Parathyroid adenoma (tissue), 2 donors: ENCODE measurements at regions not wholly inside any gene's neighbourhood (a gene's known extent, or its start where the extent isn't known, plus 50 kb on each side); places are given as distances from the start of the nearest gene placed in this dataset.

ENCODE experiments used
- H2AFZ ChIP-seq: fragments of 300-600 bp; sonication (generic); one replicate; pipeline ENCODE4 v1.7.0; 2017; ENCODE audit warnings: antibody characterized with exemption, mild to moderate bottlenecking
- H3K27ac ChIP-seq: fragments of 300-600 bp; sonication (generic); one replicate; pipeline ENCODE4 v1.7.0; 2017
- H3K27me3 ChIP-seq: fragments of 300-600 bp; sonication (generic); one replicate; pipeline ENCODE4 v1.7.0; 2017; ENCODE audit warnings: low read length; ENCODE audit not compliant: control insufficient read depth, insufficient read depth
- H3K36me3 ChIP-seq: fragments of 300-600 bp; sonication (generic); one replicate; pipeline ENCODE4 v1.7.0; 2017; ENCODE audit warnings: low read length; ENCODE audit not compliant: control insufficient read depth, insufficient read depth
- H3K4me1 ChIP-seq: fragments of 300-600 bp; sonication (generic); one replicate; pipeline ENCODE4 v1.7.0; 2017; ENCODE audit warnings: control low read depth
- H3K4me2 ChIP-seq: fragments of 300-600 bp; sonication (generic); one replicate; pipeline ENCODE4 v1.7.0; 2017; ENCODE audit warnings: low read length
- H3K4me3 ChIP-seq: fragments of 300-600 bp; sonication (generic); one replicate; pipeline ENCODE4 v1.7.0; 2017; ENCODE audit warnings: low read depth, low read length
- H3K79me2 ChIP-seq: fragments of 300-600 bp; sonication (generic); one replicate; pipeline ENCODE4 v1.7.0; 2017; ENCODE audit warnings: control low read depth
- H3K9ac ChIP-seq: fragments of 300-600 bp; sonication (generic); one replicate; pipeline ENCODE4 v1.7.0; 2017; ENCODE audit warnings: mild to moderate bottlenecking
- H3K9me3 ChIP-seq: fragments of 300-600 bp; sonication (generic); one replicate; pipeline ENCODE4 v1.7.0; 2017; ENCODE audit warnings: low read length; ENCODE audit not compliant: control insufficient read depth
- TF ChIP-seq, protein P1 (sequence below): fragments of 300-600 bp; sonication (generic); IDR thresholded peaks from one replicate; pipeline ENCODE4 v1.7.0; 2017; ENCODE audit warnings: antibody characterized with exemption, mild to moderate bottlenecking
- donor health status: primary hyperparathyroidism.

DNA sequence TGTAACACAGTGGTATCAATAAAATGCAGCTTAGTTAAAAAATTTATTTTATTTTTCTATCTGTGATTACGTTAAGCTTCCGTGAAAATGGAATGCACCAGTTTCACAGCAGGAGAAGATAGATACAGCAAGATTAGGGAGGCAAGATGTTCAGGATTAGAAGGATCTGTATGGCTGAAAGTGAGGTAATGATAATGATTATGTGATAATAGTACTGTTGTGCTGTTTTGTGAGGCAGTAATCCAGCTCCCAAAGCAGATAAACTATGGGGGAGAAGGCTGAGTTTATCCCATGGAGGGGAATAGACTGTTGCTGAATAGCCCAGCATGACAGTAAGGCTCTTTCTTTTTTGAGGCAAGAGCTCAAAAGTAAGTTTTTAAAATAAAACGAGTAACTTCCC, 216.1 kb upstream of the PRPS1L1 start:
- TF ChIP-seq, protein P1, sequence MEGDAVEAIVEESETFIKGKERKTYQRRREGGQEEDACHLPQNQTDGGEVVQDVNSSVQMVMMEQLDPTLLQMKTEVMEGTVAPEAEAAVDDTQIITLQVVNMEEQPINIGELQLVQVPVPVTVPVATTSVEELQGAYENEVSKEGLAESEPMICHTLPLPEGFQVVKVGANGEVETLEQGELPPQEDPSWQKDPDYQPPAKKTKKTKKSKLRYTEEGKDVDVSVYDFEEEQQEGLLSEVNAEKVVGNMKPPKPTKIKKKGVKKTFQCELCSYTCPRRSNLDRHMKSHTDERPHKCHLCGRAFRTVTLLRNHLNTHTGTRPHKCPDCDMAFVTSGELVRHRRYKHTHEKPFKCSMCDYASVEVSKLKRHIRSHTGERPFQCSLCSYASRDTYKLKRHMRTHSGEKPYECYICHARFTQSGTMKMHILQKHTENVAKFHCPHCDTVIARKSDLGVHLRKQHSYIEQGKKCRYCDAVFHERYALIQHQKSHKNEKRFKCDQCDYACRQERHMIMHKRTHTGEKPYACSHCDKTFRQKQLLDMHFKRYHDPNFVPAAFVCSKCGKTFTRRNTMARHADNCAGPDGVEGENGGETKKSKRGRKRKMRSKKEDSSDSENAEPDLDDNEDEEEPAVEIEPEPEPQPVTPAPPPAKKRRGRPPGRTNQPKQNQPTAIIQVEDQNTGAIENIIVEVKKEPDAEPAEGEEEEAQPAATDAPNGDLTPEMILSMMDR: no peak
- Histone ChIP-seq H3K9me3 (no peaks in the 10 kb centered on the region), H3K79me2 (no peaks in the 10 kb centered on the region), H3K27me3 (no peaks in the 10 kb centered on the region), H3K4me3 (no peak overlapping the region), H3K4me1 (no peaks in the 10 kb centered on the region), H3K36me3 (no peaks in the 10 kb centered on the region), H3K4me2 (no peak overlapping the region), H2AFZ (no peak overlapping the region), H3K9ac (no peak overlapping the region), H3K27ac (no peak overlapping the region)

DNA sequence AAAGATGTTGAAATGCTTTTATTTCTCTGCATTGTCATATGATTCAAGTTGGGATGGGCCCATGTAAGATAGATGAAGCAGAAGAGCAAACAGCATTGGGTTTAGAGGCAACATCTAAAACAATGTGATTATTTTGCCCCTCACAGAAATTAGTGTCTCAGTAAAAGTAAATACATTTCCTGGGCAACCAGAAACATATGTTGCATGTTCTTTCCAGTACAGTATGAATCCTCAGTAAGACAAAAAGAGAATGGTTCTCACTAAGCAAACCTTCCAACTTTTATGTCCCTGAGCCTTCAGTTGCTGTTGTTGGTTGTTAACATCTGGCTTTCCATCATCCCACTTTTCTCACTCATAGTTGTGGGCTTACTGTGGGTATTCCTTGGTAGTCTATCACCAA, 222.5 kb upstream of the PRPS1L1 start:
- no peaks in the 10 kb centered on the region for H3K27me3 ChIP-seq
- H3K36me3 ChIP-seq: no peaks in the 10 kb centered on the region
- H3K27ac ChIP-seq: no peak overlapping the region
- H3K4me2 ChIP-seq: no peak overlapping the region
- H2AFZ ChIP-seq: no peak overlapping the region
- H3K9ac ChIP-seq: no peak overlapping the region
- no peaks in the 10 kb centered on the region for H3K4me1 ChIP-seq
- TF ChIP-seq, protein P1: no peak
- no peaks in the 10 kb centered on the region for H3K79me2 ChIP-seq
- no peaks in the 10 kb centered on the region for H3K9me3 ChIP-seq
- no peak overlapping the region for H3K4me3 ChIP-seq

DNA sequence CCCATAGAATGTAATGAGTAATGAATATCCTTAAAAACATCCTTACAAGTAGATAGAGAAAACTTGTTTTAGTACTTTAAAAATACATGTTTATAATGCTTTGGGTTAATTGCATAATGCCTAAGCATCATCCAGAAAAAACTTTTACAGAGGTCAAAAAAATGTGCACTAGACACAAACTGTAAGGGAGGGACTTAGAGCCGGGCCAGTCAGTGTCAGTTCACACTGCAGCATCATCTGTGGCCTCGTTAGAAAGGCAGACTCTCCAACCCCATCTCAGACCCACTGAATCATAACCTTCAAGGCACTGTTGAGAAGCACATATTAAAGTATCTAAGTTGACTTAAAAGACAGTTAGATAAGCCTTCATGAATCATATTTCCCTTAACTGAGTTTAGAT, 230.1 kb upstream of the PRPS1L1 start:
- Histone ChIP-seq H3K9me3 (no peaks in the 10 kb centered on the region), H3K79me2 (no peaks in the 10 kb centered on the region), H3K9ac (no peak overlapping the region), H3K36me3 (no peaks in the 10 kb centered on the region), H3K27ac (no peak overlapping the region), H2AFZ (no peak overlapping the region), H3K27me3 (no peaks in the 10 kb centered on the region), H3K4me1 (no peaks in the 10 kb centered on the region), H3K4me3 (no peak overlapping the region), H3K4me2 (no peak overlapping the region)
- TF ChIP-seq, protein P1: no peak

DNA sequence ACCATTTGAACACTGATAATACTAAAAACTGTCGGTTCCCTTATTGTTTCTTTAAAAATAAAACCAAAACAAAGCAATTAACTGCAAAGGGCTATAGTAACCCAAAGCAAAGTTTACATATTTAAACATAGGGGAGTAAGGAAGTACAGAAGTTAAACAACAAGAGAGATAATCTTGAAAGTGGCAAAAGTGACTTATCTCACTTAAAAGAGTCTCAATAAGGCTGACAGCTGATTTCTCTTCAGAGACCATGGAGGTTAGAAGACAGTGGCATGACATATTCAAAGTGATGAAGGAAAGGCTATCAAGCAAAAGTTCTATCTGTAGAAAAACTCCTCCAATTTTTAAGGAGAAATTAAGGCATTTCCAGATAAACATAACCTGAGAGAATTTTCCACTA, 233.5 kb upstream of the HDAC9 start:
- Histone ChIP-seq H3K27me3 (no peaks in the 10 kb centered on the region), H3K4me1 (no peaks in the 10 kb centered on the region), H3K9me3 (no peaks in the 10 kb centered on the region), H3K36me3 (no peaks in the 10 kb centered on the region), H3K9ac (no peak overlapping the region), H3K27ac (no peak overlapping the region), H2AFZ (no peak overlapping the region), H3K4me3 (no peak overlapping the region), H3K79me2 (no peaks in the 10 kb centered on the region), H3K4me2 (no peak overlapping the region)
- TF ChIP-seq, protein P1: no peak

DNA sequence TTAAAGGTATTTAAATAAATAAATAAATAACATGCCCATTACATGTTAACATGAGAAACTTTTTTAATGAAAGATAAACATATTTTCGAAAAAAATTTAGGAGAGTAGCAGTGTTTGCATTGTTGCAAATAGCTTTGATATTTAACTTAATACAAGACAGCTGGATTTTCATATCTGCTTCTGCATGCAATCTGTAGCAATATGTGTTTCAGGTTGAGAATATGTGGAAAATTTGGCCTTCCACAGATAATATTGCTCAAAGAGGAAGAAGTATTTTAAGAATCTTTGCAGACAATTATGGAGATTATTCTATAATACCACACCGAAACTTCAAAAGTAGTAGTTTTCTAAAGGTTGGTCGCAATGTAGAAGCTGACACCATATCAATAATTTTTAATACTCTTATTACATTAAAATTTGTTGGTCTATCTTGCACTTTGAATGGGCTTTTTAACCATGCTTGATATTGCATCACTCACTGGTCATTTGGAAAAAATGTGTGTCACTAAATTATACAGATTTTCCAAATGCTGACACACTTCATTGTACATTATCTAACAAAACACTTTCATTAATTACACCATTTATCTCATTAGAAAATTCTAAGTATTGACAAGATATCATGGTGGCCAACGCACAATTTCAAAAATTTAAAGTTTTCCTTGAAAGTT, 229.8 kb upstream of the HDAC9 start:
- Histone ChIP-seq H3K9ac (no peak overlapping the region), H2AFZ (no peak overlapping the region), H3K4me2 (no peak overlapping the region), H3K27me3 (no peaks in the 10 kb centered on the region), H3K4me1 (no peaks in the 10 kb centered on the region), H3K79me2 (no peaks in the 10 kb centered on the region), H3K9me3 (no peaks in the 10 kb centered on the region), H3K27ac (no peak overlapping the region), H3K36me3 (no peaks in the 10 kb centered on the region), H3K4me3 (no peak overlapping the region)
- TF ChIP-seq, protein P1: no peak
